ENCODE measurements at regions not wholly inside any gene's neighbourhood (a gene's known extent, or its start where the extent isn't known, plus 50 kb on each side); places are given as distances from the start of the nearest gene placed in this dataset.

- no peak for DNase-seq (ENCODE audit: low read depth)
Observed at GRCh38 chr6:129967427-129967826, 51.0 kb upstream of the L3MBTL3 start.

GRCh38 chr6:129966125-129966524, 52.3 kb upstream of the L3MBTL3 start:
- no peak for DNase-seq (ENCODE audit: low read depth)

- no peak for DNase-seq (ENCODE audit: low read depth)
Observed at GRCh38 chr6:129965096-129965495, 53.3 kb upstream of the L3MBTL3 start.

- DNase-seq (ENCODE audit: low read depth): no peak
Observed at GRCh38 chr6:129959358-129959930, 58.9 kb upstream of the L3MBTL3 start.

GRCh38 chr6:129957941-129958898, 60.2 kb upstream of the L3MBTL3 start:
- DNase-seq (ENCODE audit: low read depth): no peak

- DNase-seq (ENCODE audit: low read depth): no peak
Observed at GRCh38 chr6:129955584-129955983, 62.8 kb upstream of the L3MBTL3 start.

- no peak for DNase-seq (ENCODE audit: low read depth)
Observed at GRCh38 chr6:129954749-129955431, 63.5 kb upstream of the L3MBTL3 start.

- DNase-seq (ENCODE audit: low read depth): no peak
Observed at GRCh38 chr6:129947797-129948196, 70.6 kb upstream of the L3MBTL3 start.

GRCh38 chr6:129946439-129947140, 71.8 kb upstream of the L3MBTL3 start:
- no peak for DNase-seq (ENCODE audit: low read depth)

GRCh38 chr6:129943637-129944271, 74.6 kb upstream of the L3MBTL3 start:
- DNase-seq (ENCODE audit: low read depth): no peak

GRCh38 chr6:129940454-129941195, 77.8 kb upstream of the L3MBTL3 start:
- DNase-seq (ENCODE audit: low read depth): no peak

GRCh38 chr6:129938249-129939020, 77.3 kb upstream of the TMEM244 start:
- DNase-seq (ENCODE audit: low read depth): no peak

- peak; percentile 53 for DNase-seq (ENCODE audit: low read depth)
Observed at GRCh38 chr6:129936329-129937165, 75.4 kb upstream of the TMEM244 start.

- DNase-seq (ENCODE audit: low read depth): no peak
Observed at GRCh38 chr6:129932321-129932720, 71.2 kb upstream of the TMEM244 start.

GRCh38 chr6:129929433-129929832, 68.3 kb upstream of the TMEM244 start:
- DNase-seq (ENCODE audit: low read depth): peak; percentile 54

- peak; percentile 4 for DNase-seq (ENCODE audit: low read depth)
Observed at GRCh38 chr6:129923530-129924250, 62.6 kb upstream of the TMEM244 start.

GRCh38 chr6:129921169-129921817, 60.2 kb upstream of the TMEM244 start:
- DNase-seq (ENCODE audit: low read depth): no peak

Measured in HS-5 (cell line).